ENCODE measurements at regions not wholly inside any gene's neighbourhood (a gene's known extent, or its start where the extent isn't known, plus 50 kb on each side); places are given as distances from the start of the nearest gene placed in this dataset.
"Not testable (repeated sequence)": the region's sequence is repeated elsewhere in the genome, so short reads cannot be mapped to it uniquely, and the experiment has no call there.

DNA sequence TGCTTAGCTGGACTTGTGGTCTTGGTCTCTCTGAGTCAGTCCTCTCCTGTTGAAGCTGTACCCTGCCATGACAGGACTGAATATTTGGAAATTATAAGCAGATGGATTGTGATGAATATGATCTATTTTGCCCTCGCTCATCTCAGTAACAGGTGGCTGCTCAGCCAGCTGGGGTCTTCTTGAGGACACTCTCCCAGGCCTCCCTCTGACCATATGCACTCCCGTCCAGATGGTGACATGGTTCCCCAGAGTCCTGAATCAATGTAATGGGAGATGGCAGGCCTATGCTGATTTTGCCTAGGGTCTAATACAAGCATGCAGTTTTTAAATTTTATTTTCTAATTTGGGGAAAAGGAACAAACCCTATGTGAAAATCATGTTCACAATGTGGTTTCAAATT lies 63.1 kb upstream of the TRHDE start:
- Mint-ChIP-seq H3K4me1 (peaks cover 5% of the 10 kb centered on the region), H3K9me3 (no peaks in the 10 kb centered on the region), H3K4me3 (no peak overlapping the region), H3K27me3 (ENCODE audit: insufficient read depth) (no peaks in the 10 kb centered on the region), H3K36me3 (ENCODE audit: low read depth) (no peaks in the 10 kb centered on the region), H3K27ac (no peak overlapping the region)
- no peaks in the 10 kb centered on the region for H3K36me3 ChIP-seq (ENCODE audit: control insufficient read depth, insufficient read depth, low read length)
- TF ChIP-seq CTCF (conservative IDR thresholded peaks at IDR 0.05): no peak
- H3K9ac ChIP-seq (ENCODE audit: extremely low read depth, low read length, poor library complexity, severe bottlenecking): no peak overlapping the region
- 96 to 100% methylated on average over 1 to 2 of the region's 2 CpGs for WGBS, 2 experiments (ENCODE audit: insufficient coverage in 1 of 2, insufficient read length in 1 of 2)
- no peak overlapping the region for H3K4me3 ChIP-seq (ENCODE audit: low read length)
- no peak for DNase-seq
- H3K4me1 ChIP-seq (ENCODE audit: control insufficient read depth, insufficient read depth, low read length): no peaks in the 10 kb centered on the region
- H3K27me3 ChIP-seq (ENCODE audit: control insufficient read depth, insufficient read depth, low read length, poor library complexity, severe bottlenecking): no peaks in the 10 kb centered on the region
- H3K27ac ChIP-seq (ENCODE audit: low read depth, low read length): no peak overlapping the region
- H3K9me3 ChIP-seq (ENCODE audit: control insufficient read depth, low read length): no peaks in the 10 kb centered on the region

DNA sequence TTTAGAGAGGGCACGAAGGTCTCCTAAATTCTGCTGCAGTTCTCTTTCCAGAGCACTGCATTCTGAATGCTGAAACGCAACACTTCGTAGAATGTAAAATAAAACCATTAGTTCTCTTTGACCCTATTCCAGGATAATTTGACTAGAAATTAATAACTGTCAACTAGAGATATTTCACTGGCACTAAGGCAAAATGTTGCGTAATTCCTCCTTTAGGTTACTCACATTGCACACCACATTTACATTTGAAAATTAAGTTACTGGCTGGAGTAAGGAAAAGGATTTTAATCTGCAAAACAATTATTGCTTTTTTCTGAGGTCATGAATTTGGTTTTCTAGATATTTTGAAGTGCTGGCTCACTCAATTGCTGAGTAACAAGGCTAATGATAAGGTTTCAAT lies 58.0 kb upstream of the TRHDE start:
- no peak for TF ChIP-seq CTCF (conservative IDR thresholded peaks at IDR 0.05)
- Histone ChIP-seq H3K9me3 (ENCODE audit: control insufficient read depth, low read length) (no peaks in the 10 kb centered on the region), H3K27ac (ENCODE audit: low read depth, low read length) (no peak overlapping the region), H3K4me3 (ENCODE audit: low read length) (no peak overlapping the region), H3K9ac (ENCODE audit: extremely low read depth, low read length, poor library complexity, severe bottlenecking) (no peak overlapping the region), H3K4me1 (ENCODE audit: control insufficient read depth, insufficient read depth, low read length) (no peaks in the 10 kb centered on the region), H3K27me3 (ENCODE audit: control insufficient read depth, insufficient read depth, low read length, poor library complexity, severe bottlenecking) (no peaks in the 10 kb centered on the region), H3K36me3 (ENCODE audit: control insufficient read depth, insufficient read depth, low read length) (no peaks in the 10 kb centered on the region)
- Mint-ChIP-seq H3K4me1 (peaks cover 13% of the 10 kb centered on the region), H3K36me3 (ENCODE audit: low read depth) (no peaks in the 10 kb centered on the region), H3K4me3 (no peak overlapping the region), H3K27ac (no peak overlapping the region), H3K9me3 (no peaks in the 10 kb centered on the region), H3K27me3 (ENCODE audit: insufficient read depth) (no peaks in the 10 kb centered on the region)
- WGBS, 2 experiments (ENCODE audit: insufficient coverage in 1 of 2, insufficient read length in 1 of 2): 71 to 74% methylated on average over 3 to 4 of the region's 4 CpGs
- no peak for DNase-seq

DNA sequence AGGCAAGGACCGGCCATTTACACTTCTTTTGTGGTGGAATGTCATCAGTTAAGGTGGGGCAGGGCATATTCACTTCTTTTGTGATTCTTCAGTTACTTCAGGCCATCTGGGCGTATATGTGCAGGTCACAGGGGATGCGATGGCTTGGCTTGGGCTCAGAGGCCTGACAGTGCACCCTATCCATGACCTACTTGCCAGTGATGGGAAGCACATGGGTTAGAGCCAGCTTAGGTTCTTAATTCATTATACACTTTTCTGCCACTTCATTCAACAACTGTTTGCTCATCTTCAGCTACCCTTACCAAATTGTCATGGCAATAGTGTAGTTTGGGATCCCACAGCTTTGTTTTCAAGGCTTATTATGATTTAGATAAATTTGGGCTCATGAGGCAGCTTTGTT lies 56.9 kb upstream of the TRHDE start:
- H3K9me3 Mint-ChIP-seq, H3K27ac Mint-ChIP-seq: not testable (repeated sequence)
- 64% methylated on average over 2 of the region's 3 CpGs; no CpG with 5 or more reads in 1 of the 2 experiments for WGBS, 2 experiments (ENCODE audit: insufficient coverage in 1 of 2, insufficient read length in 1 of 2)

DNA sequence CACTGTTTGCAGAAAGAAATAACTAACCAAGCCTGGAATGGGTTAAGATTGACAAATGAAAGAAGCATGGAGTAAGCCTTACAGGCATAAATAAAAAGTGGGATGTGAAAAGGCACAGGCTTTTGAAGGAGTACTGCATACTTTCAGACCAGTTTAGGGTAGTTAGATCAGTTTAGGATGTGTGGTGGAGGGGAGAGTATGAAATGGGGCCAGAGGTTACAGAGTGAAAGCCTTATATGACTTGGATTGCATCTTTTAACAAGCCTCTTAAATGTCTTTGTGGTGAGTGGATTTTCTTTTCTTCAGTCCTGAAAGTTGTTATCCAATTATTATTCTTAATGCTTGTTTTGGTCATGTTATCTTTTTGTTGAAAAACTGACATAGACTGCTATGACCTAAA lies 52.2 kb upstream of the TRHDE start:
- Mint-ChIP-seq H3K4me3 (no peak overlapping the region), H3K36me3 (ENCODE audit: low read depth) (no peaks in the 10 kb centered on the region), H3K27me3 (ENCODE audit: insufficient read depth) (no peaks in the 10 kb centered on the region), H3K9me3 (no peaks in the 10 kb centered on the region), H3K4me1 (peaks cover 6% of the 10 kb centered on the region), H3K27ac (no peak overlapping the region)
- Histone ChIP-seq H3K9ac (ENCODE audit: extremely low read depth, low read length, poor library complexity, severe bottlenecking) (no peak overlapping the region), H3K27me3 (ENCODE audit: control insufficient read depth, insufficient read depth, low read length, poor library complexity, severe bottlenecking) (no peaks in the 10 kb centered on the region), H3K27ac (ENCODE audit: low read depth, low read length) (no peak overlapping the region), H3K4me3 (ENCODE audit: low read length) (no peak overlapping the region), H3K36me3 (ENCODE audit: control insufficient read depth, insufficient read depth, low read length) (no peaks in the 10 kb centered on the region), H3K4me1 (ENCODE audit: control insufficient read depth, insufficient read depth, low read length) (no peaks in the 10 kb centered on the region), H3K9me3 (ENCODE audit: control insufficient read depth, low read length) (no peaks in the 10 kb centered on the region)
- TF ChIP-seq CTCF (conservative IDR thresholded peaks at IDR 0.05): no peak
- DNase-seq: no peak

More for the DNA sequence above, 56.9 kb upstream of the TRHDE start:
- H3K27ac ChIP-seq (ENCODE audit: low read depth, low read length); H3K36me3 Mint-ChIP-seq (ENCODE audit: low read depth); H3K9me3 ChIP-seq (ENCODE audit: control insufficient read depth, low read length); H3K27me3 Mint-ChIP-seq (ENCODE audit: insufficient read depth); H3K4me3 ChIP-seq (ENCODE audit: low read length); H3K4me1 ChIP-seq (ENCODE audit: control insufficient read depth, insufficient read depth, low read length); H3K36me3 ChIP-seq (ENCODE audit: control insufficient read depth, insufficient read depth, low read length); H3K9ac ChIP-seq (ENCODE audit: extremely low read depth, low read length, poor library complexity, severe bottlenecking); H3K27me3 ChIP-seq (ENCODE audit: control insufficient read depth, insufficient read depth, low read length, poor library complexity, severe bottlenecking); H3K4me3 Mint-ChIP-seq: not testable (repeated sequence)
- peak; percentile 79 for DNase-seq
- peaks cover 13% of the 10 kb centered on the region for H3K4me1 Mint-ChIP-seq
